Colonic mucosa (tissue), 4 donors: ENCODE measurements at regions not wholly inside any gene's neighbourhood (a gene's known extent, or its start where the extent isn't known, plus 50 kb on each side); places are given as distances from the start of the nearest gene placed in this dataset.

ENCODE experiments used
- DNase-seq: peaks from one replicate; pipeline ENCODE4 v3.0.0-alpha.2; 2020
- H3K27ac ChIP-seq: fragments of 200-600 bp; one replicate; pipeline ENCODE4 v1.8.0; 2021
- H3K27me3 ChIP-seq: fragments of 200-600 bp; one replicate; pipeline ENCODE4 v1.8.0; 2021
- H3K36me3 ChIP-seq: fragments of 200-600 bp; one replicate; pipeline ENCODE4 v1.8.0; 2021
- H3K4me1 ChIP-seq: fragments of 200-600 bp; one replicate; pipeline ENCODE4 v1.8.0; 2021; ENCODE audit warnings: mild to moderate bottlenecking
- H3K4me3 ChIP-seq: fragments of 200-600 bp; one replicate; pipeline ENCODE4 v1.8.0; 2021
- H3K9ac ChIP-seq, 2 donors: one replicate each; pipeline ENCODE4 v1.7.0; 2013; ENCODE audit warnings: control low read depth in 2 of 2, low read depth in 2 of 2, low read length in 2 of 2
- H3K9me3 ChIP-seq: fragments of 200-600 bp; one replicate; pipeline ENCODE4 v1.8.0; 2021
- CTCF ChIP-seq: fragments of 200-600 bp; IDR thresholded peaks from one replicate; pipeline ENCODE4 v1.8.0; 2022; ENCODE audit warnings: antibody characterized with exemption, mild to moderate bottlenecking
- intact Hi-C: fragments of 100-400 bp; cut with DNase I; formaldehyde crosslinking; loops from one replicate; pipeline ENCODE4 v1.14.1; 2022
- donor health status: healthy.
- donor health status: DM: no; HTN: no; CAD: no.
- donor health status: DM: no; HTN: no; CAD: no.

- H3K27ac ChIP-seq: no peak overlapping the region
- TF ChIP-seq CTCF: no peak
- intact Hi-C loops: no loop called here
- no peak for DNase-seq
- no peak overlapping the region for H3K4me3 ChIP-seq
- no peak overlapping the region for H3K9ac ChIP-seq
- no peaks in the 10 kb centered on the region for H3K4me1 ChIP-seq
- no peaks in the 10 kb centered on the region for H3K36me3 ChIP-seq
- no peaks in the 10 kb centered on the region for H3K27me3 ChIP-seq
- no peaks in the 10 kb centered on the region for H3K9me3 ChIP-seq
Measured at GRCh38 chr2:142756430-142756829, 121.0 kb upstream of the KYNU start.

DNA sequence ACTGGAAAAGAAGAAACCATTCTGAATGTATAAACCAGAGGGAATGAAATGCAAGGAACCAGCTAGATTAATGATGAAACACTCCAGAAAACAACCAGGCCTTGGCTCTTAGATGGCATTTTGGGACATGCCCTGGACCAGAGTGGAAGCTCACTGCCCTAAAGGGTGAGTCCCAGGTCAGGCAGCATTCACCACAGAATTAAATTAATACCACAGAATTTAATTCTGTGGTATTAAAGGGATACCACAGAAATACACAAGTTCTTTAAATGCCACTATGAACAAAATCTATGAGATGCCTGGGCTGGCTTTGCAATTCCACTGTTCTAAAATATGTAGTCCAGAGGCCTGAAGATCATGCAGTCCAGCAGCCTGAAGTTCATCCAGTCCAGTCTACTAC, 122.3 kb upstream of the KYNU start:
- TF ChIP-seq CTCF: no peak
- intact Hi-C loops: no loop called here
- no peaks in the 10 kb centered on the region for H3K36me3 ChIP-seq

DNA sequence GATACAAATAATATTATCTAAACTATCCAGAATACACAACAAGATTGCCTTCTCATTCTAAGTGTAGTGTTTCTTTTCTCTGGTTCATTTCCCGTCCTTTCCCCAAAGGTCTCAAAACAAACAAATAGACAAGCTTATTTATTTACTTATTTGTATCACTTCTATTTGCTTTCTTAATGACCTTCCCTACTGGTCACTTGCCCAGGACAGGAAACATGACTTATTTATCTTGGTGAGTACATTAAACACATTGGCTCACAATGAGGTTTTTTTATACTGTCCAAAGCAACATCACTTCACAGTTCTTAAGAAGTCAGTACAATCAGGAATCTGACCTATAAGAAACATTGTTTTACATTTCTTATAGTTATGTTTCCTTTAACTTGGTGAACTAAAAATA, 123.3 kb upstream of the KYNU start:
- Histone ChIP-seq H3K4me3 (no peak overlapping the region), H3K27ac (no peak overlapping the region), H3K9me3 (no peaks in the 10 kb centered on the region), H3K4me1 (no peaks in the 10 kb centered on the region), H3K27me3 (no peaks in the 10 kb centered on the region), H3K9ac (no peak overlapping the region), H3K36me3 (no peaks in the 10 kb centered on the region)
- DNase-seq: no peak
- intact Hi-C loops: no loop called here
- no peak for TF ChIP-seq CTCF

More for the DNA sequence above, 122.3 kb upstream of the KYNU start:
- Histone ChIP-seq H3K27me3 (no peaks in the 10 kb centered on the region), H3K9ac (no peak overlapping the region), H3K4me1 (no peaks in the 10 kb centered on the region), H3K9me3 (no peaks in the 10 kb centered on the region), H3K27ac (no peak overlapping the region), H3K4me3 (no peak overlapping the region)
- no peak for DNase-seq

- no peak for TF ChIP-seq CTCF
- H3K36me3 ChIP-seq: no peaks in the 10 kb centered on the region
- H3K4me3 ChIP-seq: no peak overlapping the region
- H3K9ac ChIP-seq: no peak overlapping the region
- H3K27ac ChIP-seq: no peak overlapping the region
- H3K27me3 ChIP-seq: no peaks in the 10 kb centered on the region
- intact Hi-C loops: no loop called here
- DNase-seq: no peak
- no peaks in the 10 kb centered on the region for H3K9me3 ChIP-seq
- no peaks in the 10 kb centered on the region for H3K4me1 ChIP-seq
Measured at GRCh38 chr2:142750858-142751257, 126.6 kb upstream of the KYNU start.

DNA sequence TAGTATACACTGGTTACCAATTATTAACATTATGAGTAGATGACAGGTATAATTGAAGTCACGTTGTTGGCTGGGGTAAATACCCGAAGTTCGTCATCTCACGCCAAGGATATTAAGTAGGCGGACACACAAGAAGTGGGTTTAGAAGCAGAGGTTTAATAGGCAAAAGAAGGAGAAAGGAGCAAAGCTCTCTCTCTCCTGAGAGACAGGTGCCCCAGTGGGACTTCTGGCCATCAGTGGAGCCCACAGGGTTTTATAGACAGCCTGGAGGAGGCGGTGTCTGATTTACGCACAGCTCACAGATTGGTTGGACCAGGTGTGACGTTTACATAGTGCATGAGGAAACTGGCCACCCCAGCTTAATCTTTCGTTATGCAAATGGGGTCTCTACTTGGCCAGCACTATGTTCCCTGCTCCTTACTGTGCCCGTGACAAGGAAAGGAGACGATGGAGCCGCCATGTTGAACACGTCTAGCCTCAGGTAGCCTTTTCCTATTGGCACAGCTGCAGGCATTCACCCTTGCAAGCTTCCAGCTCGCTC, 128.8 kb upstream of the KYNU start:
- H3K4me3 ChIP-seq: no peak overlapping the region

More for the DNA sequence above, 128.8 kb upstream of the KYNU start:
- Histone ChIP-seq H3K9me3 (no peaks in the 10 kb centered on the region), H3K27me3 (no peaks in the 10 kb centered on the region), H3K9ac (no peak overlapping the region), H3K4me1 (no peaks in the 10 kb centered on the region), H3K36me3 (no peaks in the 10 kb centered on the region), H3K27ac (no peak overlapping the region)
- DNase-seq: no peak
- intact Hi-C loops: no loop called here
- no peak for TF ChIP-seq CTCF
